GM21360 (cell line): ENCODE measurements at regions not wholly inside any gene's neighbourhood (a gene's known extent, or its start where the extent isn't known, plus 50 kb on each side); places are given as distances from the start of the nearest gene placed in this dataset.

Experiments used
- ATAC-seq: cut with Tn5 transposase; IDR thresholded peaks from one replicate; pipeline ENCODE4 v1.9.1; 2021; ENCODE audit warnings: mild to moderate bottlenecking, moderate library complexity; ENCODE audit not compliant: unreplicated experiment

DNA sequence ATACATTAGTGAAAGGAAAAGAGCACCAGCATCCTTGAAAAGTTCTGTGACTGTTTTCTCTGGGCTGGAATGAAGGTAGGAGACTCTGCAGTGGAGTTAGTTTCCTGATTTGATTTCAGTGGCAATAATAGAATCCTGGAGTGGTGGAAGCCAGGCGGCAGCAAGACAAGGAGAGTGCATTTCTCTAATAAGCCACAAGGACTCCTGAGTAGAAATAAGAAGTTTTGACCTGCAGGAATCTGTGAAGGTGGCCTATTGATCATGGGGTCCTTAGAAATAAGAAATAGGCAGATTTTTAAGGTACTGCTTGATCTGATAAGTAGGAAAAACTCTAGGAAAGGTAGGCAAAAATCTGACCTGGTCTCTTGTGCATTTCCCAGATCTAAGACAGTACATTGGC is 68.4 kb upstream of the ELOVL5 start:
- no peak for ATAC-seq

DNA sequence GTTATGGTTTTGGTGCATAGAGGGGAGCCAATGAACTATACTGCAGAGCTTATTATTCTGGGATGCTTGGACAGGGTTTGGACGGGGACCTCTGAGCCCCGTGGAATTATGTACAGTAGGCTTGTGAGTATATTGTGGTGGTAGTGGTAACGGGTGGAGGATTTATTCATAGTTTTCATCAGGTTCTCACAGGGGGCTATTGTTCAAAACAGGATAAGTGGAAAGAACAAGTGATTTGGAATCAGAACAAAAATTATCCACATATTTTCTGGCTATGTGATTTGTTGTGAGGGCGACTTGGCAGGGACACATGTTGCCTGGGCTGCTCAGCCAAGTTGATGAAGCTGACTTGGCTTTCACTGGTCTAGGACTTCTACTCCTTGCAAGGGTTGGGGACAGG is 64.6 kb upstream of the ELOVL5 start:
- ATAC-seq: no peak

DNA sequence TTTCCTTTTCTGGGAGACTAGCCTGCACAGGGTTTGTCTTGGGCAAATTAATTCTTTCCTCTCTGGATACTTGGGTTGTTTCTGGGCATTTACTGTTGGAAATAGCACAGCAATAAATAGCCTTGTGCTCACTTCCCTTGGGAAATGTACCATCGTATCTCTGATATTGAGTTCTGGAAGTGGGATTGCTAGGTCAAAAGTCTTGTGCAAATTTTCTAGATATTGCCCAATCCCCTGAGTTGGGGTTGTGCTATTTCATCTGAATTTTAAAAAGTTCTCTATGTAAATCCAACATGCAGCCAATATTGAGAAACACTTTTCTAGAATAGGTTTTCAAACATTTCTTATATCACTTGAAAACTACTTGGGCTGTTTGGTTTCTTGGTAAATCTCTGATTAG is 64.0 kb upstream of the ELOVL5 start:
- no peak for ATAC-seq

DNA sequence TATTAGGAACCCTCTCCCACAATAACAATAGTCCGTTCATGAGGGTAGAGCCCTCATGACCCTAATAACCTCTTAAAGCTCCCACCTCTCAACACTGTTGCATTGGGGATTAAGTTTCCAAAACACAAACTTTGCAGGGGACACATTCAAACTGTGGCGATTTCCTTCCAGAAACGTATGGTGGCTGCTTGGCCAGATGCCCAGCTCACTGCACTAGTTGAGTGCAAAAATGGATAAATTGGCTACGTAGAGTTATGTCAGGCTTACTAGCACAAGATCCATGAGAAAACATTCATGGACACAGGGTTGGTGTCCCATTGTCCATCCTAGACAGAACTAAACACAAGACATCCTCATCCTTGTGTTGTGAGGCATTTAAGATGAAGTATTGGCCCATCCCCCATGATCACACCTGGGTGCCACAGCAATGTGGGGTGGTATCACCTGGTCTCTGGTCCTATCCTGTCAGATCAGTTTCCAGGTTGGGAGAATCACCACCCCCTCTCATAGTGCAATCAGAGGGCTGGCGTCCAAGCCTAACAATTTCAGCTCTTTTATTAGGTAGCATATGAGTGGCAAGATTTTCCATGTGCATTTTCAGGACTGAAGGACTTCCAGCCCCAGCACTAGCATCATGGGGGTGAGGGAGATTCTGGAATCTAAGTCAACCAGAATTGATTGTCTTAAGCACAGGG is 63.4 kb upstream of the ELOVL5 start:
- no peak for ATAC-seq

DNA sequence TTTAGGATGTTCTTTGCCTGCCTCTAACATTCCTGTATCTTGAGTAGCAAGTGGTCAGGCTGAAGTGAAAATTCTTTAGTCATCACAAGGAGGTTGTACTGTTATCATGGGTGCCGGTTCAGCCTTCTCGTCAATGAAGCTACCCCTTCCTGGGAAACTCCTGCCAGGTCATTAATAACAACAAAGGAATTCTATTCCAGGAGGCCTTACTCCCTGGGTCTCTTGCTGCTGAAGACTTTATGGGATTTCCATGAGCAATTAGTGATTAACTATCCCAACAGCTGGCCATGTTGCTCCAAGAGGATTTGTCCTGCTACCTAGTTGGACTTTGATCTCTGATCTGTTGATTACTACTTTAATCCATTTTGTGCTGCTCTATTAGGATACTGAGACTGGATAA is 62.7 kb upstream of the ELOVL5 start:
- ATAC-seq: no peak

DNA sequence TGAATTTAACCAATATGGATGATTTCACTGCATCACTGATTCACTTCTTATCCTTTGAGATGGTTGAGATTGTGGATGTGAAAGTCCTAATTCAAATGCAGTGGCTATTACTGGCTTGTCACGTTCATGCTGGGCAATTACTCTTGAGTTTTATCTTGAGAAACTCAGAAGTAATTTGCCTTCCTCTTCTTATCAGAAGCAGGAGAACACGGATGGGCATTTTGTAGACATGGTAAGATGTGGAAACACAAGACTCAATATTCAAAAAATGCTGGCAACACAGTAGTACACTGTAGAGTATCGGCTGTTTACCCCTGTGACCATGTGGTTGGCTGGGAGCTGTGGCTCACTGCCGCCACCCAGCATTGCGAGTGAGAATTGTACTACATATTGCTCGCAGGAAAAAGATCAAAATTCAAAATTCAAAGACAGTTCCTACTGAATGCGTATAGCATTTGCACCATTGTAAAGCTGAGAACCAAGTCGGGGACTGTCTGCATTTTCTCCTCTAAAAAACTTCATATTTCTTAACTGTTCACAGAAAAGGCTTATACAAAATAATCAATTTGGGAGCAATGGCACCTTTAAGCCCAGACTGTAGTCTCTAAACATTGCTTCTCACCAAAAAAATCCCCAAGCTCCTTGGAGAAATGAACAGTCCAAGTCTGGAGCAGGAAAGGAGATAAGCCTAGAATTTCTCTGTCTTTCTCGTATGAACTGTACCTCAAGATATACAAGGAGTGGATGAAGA is 61.9 kb upstream of the ELOVL5 start:
- ATAC-seq: peak; percentile 91

DNA sequence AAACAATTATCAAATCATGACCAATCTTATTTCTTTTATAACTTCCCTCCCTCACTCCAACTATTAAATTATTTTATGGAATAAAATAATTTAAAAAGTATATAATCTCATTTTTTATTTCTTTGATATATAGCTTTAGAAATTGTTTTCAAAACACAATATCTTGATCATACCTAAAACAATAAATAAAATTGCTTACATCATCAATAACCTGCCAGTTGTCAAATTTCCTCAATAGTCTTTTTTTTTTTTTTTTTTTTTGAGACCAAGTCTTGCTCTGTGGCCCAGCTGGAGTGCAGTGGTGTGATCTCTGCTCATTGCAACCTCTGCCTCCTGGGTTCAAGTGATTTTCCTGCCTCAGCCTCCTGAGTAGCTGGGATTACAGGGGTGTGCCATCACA is 60.1 kb upstream of the ELOVL5 start:
- no peak for ATAC-seq

DNA sequence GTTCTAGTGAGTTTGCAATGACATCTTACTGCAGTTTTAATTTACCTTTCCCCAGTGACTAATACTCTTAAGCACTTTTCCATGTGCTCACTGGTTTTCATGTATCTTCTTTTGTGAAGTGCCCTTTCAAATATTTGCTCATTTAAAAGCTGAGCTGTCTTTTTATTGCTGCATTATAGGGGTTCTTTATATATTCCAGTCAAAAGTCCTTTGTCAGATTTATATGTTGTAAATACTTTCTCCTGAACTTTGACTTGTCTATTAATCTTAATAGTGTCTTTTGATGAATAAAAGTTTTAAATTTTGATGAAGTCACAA is 50.2 kb upstream of the ELOVL5 start:
- no peak for ATAC-seq

DNA sequence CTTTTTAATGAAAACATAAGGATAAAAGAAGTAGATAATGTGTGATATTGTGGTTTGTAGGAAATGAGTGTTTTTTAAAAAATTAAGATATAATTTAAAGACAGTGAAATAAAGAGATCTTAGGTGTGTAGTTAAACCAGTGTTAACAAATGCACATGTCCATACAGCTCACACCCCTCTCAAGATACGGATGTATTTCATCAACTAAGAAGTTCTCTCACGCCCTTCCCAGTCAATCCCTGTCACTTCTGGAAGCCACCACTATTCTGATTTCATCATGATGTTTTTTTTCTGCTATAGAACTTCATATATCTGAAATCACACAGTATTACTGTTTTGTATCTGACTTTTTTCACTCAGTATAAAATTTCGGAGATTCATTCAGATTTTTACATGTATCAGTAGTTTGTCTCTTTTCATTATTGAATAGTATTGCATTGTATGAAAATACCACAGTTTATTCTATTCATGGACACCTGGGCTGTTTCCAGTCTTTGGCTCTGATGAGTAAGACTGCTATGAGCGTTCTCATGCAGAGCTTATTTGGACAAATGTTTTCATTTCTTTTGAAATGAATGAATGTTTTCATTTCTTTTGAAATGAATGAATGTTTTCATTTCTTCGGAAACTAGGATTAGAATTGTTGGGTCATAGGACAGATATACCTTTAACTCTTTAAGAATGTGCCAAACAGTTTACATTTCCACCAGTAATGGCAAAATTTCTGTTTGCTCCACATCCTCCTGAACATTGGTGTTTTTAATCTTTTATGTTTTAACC is 49.7 kb upstream of the ELOVL5 start:
- ATAC-seq: no peak
